Stimulated activated CD4-positive, alpha-beta T cell treated with anti-CD3 and anti-CD28 coated beads, Interleukin-2, amount 100 ng/mL, for 48 hours (primary cell): ENCODE measurements at regions not wholly inside any gene's neighbourhood (a gene's known extent, or its start where the extent isn't known, plus 50 kb on each side); places are given as distances from the start of the nearest gene placed in this dataset.
A peak's percentile ranks its signal among the peaks of the same experiment; 100 is the strongest.
"Not testable (repeated sequence)": the region's sequence is repeated elsewhere in the genome, so short reads cannot be mapped to it uniquely, and the experiment has no call there.

Source experiments
- DNase-seq, 2 donors: peaks; one replicate each; pipeline ENCODE4 v3.0.0-alpha.2; 2020

GRCh38 chr10:42883993-42884983 is 101.7 kb downstream of the BMS1 start:
- DNase-seq: no peak

- no peak for DNase-seq
These were observed 103.1 kb downstream of the BMS1 start for GRCh38 chr10:42885491-42886270.

- DNase-seq: no peak
These were observed 105.3 kb downstream of the BMS1 start for GRCh38 chr10:42887734-42888503.

GRCh38 chr10:42888504-42889095 is 106.0 kb downstream of the BMS1 start:
- no peak for DNase-seq

GRCh38 chr10:42896735-42897134 is 114.1 kb downstream of the BMS1 start:
- no peak for DNase-seq

- no peak for DNase-seq
These were observed 115.7 kb downstream of the BMS1 start for GRCh38 chr10:42898037-42898960.

GRCh38 chr10:42899036-42899435 is 116.4 kb downstream of the BMS1 start:
- DNase-seq: no peak

GRCh38 chr10:42900346-42900745 is 117.8 kb downstream of the BMS1 start:
- DNase-seq: not testable (repeated sequence)

GRCh38 chr10:42911359-42911758 is 128.8 kb downstream of the BMS1 start:
- no peak for DNase-seq

- DNase-seq: no peak
These were observed 134.4 kb downstream of the BMS1 start for GRCh38 chr10:42916974-42917373.

GRCh38 chr10:42917821-42918220 is 135.2 kb downstream of the BMS1 start:
- DNase-seq: no peak

- DNase-seq: no peak
These were observed 139.4 kb downstream of the BMS1 start for GRCh38 chr10:42921951-42922350.

GRCh38 chr10:42924484-42924883 is 141.9 kb downstream of the BMS1 start:
- no peak for DNase-seq

- DNase-seq: no peak
These were observed 144.2 kb downstream of the BMS1 start for GRCh38 chr10:42926843-42927242.

- no peak for DNase-seq
These were observed 145.5 kb downstream of the BMS1 start for GRCh38 chr10:42928064-42928463.

GRCh38 chr10:42929236-42929635 is 146.6 kb downstream of the BMS1 start:
- DNase-seq: no peak

GRCh38 chr10:42929993-42930392 is 146.9 kb upstream of the RET start:
- no peak for DNase-seq

GRCh38 chr10:42930516-42931192 is 146.2 kb upstream of the RET start:
- no peak for DNase-seq

- DNase-seq: no peak
These were observed 144.8 kb upstream of the RET start for GRCh38 chr10:42932116-42932515.

- DNase-seq: peak; percentile 40 to 47
These were observed 144.0 kb upstream of the RET start for GRCh38 chr10:42932735-42933447.
